ENCODE measurements at regions not wholly inside any gene's neighbourhood (a gene's known extent, or its start where the extent isn't known, plus 50 kb on each side); places are given as distances from the start of the nearest gene placed in this dataset.

DNA sequence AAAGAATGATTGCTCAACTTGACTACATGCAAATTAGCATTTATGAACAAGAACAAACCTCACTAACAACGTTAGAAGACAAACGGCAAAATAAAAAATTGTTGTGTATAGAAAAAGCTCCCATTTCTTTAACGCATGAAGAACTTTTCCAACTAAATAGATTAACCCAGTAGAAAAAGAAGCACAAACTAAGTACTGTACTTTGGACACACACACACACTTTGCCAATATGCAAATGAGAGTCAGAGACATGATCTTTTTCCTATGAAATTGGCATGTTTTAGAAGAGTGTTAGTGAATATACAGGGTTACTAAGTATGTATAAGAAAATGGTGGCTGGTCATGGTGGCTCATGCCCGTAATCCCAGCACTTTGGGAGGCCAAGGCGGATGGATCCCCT, 355.6 kb downstream of the SH2D4B start:
- no peak for DNase-seq
- H3K27me3 ChIP-seq = no peaks in the 10 kb centered on the region
- TF ChIP-seq, protein P1, sequence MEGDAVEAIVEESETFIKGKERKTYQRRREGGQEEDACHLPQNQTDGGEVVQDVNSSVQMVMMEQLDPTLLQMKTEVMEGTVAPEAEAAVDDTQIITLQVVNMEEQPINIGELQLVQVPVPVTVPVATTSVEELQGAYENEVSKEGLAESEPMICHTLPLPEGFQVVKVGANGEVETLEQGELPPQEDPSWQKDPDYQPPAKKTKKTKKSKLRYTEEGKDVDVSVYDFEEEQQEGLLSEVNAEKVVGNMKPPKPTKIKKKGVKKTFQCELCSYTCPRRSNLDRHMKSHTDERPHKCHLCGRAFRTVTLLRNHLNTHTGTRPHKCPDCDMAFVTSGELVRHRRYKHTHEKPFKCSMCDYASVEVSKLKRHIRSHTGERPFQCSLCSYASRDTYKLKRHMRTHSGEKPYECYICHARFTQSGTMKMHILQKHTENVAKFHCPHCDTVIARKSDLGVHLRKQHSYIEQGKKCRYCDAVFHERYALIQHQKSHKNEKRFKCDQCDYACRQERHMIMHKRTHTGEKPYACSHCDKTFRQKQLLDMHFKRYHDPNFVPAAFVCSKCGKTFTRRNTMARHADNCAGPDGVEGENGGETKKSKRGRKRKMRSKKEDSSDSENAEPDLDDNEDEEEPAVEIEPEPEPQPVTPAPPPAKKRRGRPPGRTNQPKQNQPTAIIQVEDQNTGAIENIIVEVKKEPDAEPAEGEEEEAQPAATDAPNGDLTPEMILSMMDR (IDR thresholded peaks at IDR 0.05) = no peak
- no peak for TF ChIP-seq POLR2A (IDR thresholded peaks at IDR 0.05)
- H3K36me3 ChIP-seq = no peaks in the 10 kb centered on the region
- no peak overlapping the region for H3K4me3 ChIP-seq
- H3K9me3 ChIP-seq = no peaks in the 10 kb centered on the region
- no peaks in the 10 kb centered on the region for H3K4me1 ChIP-seq
- H3K27ac ChIP-seq = no peak overlapping the region

DNA sequence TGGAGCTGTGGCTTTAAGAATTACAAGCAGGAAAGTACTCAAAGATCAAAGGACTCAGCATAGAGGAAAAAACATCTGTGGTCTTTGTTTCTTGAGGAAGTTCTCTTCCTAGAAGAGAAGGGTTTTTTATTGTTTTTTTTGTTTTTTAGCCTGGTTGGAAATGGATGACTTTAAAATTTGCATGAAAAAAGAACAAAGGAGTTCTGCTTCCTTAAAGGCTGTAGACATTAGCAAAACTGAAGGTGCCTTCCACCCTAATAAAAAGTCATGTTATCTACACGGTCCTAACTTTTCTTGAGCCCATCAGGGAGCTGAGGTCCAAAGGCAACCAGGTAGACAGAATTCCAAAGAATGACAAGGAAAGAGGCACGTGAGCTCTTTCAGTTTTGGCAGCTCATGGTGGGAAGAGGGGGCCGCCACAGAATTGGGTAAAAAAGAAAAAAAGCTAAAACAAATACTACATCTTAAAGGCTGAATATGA, 356.6 kb downstream of the SH2D4B start:
- Histone ChIP-seq H3K27me3 (no peaks in the 10 kb centered on the region), H3K9me3 (no peaks in the 10 kb centered on the region), H3K36me3 (no peaks in the 10 kb centered on the region), H3K27ac (no peak overlapping the region), H3K4me3 (no peak overlapping the region), H3K4me1 (no peaks in the 10 kb centered on the region)
- DNase-seq = no peak
- TF ChIP-seq, protein P1 (IDR thresholded peaks at IDR 0.05) = no peak
- no peak for TF ChIP-seq POLR2A (IDR thresholded peaks at IDR 0.05)

DNA sequence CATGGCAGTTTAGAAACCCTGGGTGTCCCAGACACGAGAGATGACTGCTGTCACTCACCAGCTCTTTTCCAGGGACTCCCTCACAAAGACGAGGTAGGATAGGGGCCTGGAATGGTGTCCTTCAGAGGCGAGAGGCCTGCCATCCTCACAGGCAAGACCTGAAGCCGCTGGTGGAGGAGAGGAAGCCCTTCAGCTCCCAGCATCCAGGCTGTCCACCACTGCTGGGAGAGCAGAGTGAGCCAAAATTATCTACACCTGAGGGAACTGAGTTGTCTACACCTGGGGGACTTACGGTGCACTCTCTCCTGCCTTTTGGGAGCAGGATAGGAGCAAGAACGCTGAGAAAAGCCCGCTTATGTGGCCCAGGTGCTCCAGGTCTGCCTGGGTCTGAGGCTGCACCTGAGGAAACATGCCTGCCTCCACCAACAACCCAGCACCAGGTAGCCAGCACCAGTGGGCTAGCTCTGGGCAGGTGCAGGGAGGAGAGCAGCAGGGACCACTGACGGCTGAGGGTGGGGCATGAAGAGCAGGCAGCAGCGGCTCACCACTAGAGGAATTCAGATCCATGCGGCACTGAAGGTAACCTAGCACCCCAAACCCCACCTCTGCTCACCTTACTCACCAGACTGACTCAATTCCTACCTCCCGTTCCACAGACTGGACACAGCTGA, 357.2 kb downstream of the SH2D4B start:
- Histone ChIP-seq H3K36me3 (no peaks in the 10 kb centered on the region), H3K4me3 (no peak overlapping the region), H3K27me3 (no peaks in the 10 kb centered on the region), H3K9me3 (no peaks in the 10 kb centered on the region), H3K4me1 (no peaks in the 10 kb centered on the region), H3K27ac (no peak overlapping the region)
- no peak for DNase-seq
- TF ChIP-seq, protein P1 (IDR thresholded peaks at IDR 0.05) = no peak
- TF ChIP-seq POLR2A (IDR thresholded peaks at IDR 0.05) = no peak

DNA sequence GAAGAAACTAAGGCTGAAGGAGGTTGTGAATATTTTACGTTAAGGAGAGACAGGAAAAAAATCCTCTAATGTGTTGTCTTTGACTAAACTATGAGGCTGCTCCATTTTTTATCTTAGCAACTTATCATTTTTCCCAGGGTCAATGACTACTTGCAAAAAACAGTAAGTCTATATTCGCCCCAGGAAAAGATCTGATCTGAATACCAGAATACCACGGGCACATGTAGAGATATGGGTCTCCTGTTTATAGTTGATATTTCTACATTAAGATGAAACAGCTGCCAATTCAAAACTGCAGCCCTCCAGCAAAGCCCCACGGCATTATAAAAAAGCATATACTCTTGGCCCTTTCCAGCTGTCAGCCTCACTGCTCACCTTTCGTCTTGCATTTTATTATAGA, 358.4 kb downstream of the SH2D4B start:
- H3K4me1 ChIP-seq = no peaks in the 10 kb centered on the region
- H3K4me3 ChIP-seq = no peak overlapping the region
- no peak for DNase-seq
- H3K27me3 ChIP-seq = no peaks in the 10 kb centered on the region
- H3K27ac ChIP-seq = no peak overlapping the region
- H3K9me3 ChIP-seq = no peaks in the 10 kb centered on the region
- TF ChIP-seq, protein P1 (IDR thresholded peaks at IDR 0.05) = no peak
- TF ChIP-seq POLR2A (IDR thresholded peaks at IDR 0.05) = no peak
- no peaks in the 10 kb centered on the region for H3K36me3 ChIP-seq

DNA sequence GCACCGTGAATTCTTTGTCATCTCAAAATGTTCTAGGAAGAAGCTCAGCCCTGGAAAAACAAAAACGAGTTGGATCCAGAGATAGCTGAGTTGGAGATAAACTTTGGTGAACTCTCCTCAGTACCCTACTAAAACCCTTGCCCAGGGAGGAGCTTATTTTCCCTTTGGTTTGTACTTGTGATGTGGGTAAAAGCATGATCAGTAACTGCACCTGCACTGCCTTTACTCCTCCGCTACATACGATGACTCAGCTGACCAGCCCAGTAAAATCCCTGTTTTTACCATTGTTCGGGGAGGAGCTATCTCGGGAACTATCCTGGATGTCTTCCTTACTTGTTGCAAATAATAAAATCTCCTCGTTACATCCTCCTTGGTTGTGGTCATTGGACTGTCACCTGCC, 359.3 kb downstream of the SH2D4B start:
- H3K4me1 ChIP-seq = no peaks in the 10 kb centered on the region
- no peaks in the 10 kb centered on the region for H3K9me3 ChIP-seq
- no peaks in the 10 kb centered on the region for H3K36me3 ChIP-seq
- H3K4me3 ChIP-seq = no peak overlapping the region
- no peaks in the 10 kb centered on the region for H3K27me3 ChIP-seq
- TF ChIP-seq, protein P1 (IDR thresholded peaks at IDR 0.05) = no peak
- TF ChIP-seq POLR2A (IDR thresholded peaks at IDR 0.05) = no peak
- DNase-seq = no peak
- H3K27ac ChIP-seq = no peak overlapping the region
